ENCODE measurements at regions not wholly inside any gene's neighbourhood (a gene's known extent, or its start where the extent isn't known, plus 50 kb on each side); places are given as distances from the start of the nearest gene placed in this dataset.

GRCh38 chr12:111063295-111064026, 143.1 kb upstream of the MYL2 start:
- Histone ChIP-seq H3K4me1 (ENCODE audit: control insufficient read depth in 1 of 2, insufficient read depth in 2 of 2, low read length in 2 of 2) (peaks cover 0 to 7% of the 10 kb centered on the region in 2 experiments; a peak in 1 of 4 replicates), H3K9ac (ENCODE audit: low read length) (no peak overlapping the region), H3K9me3 (ENCODE audit: control insufficient read depth in 1 of 2, insufficient read depth in 1 of 2, low read depth in 1 of 2, low read length in 2 of 2) (no peaks in the 10 kb centered on the region), H3K36me3 (ENCODE audit: control insufficient read depth in 1 of 2, insufficient read depth in 2 of 2, low read length in 2 of 2) (no peaks in the 10 kb centered on the region), H3K79me2 (ENCODE audit: insufficient read depth, low read length) (no peaks in the 10 kb centered on the region), H3K4me2 (ENCODE audit: low read length) (no peak overlapping the region), H2AFZ (ENCODE audit: low read depth, low read length, poor library complexity, severe bottlenecking) (no peak overlapping the region), H3K27me3 (ENCODE audit: insufficient read depth, low read length) (no peaks in the 10 kb centered on the region), H3K9me2 (ENCODE audit: insufficient read depth) (no peaks in the 10 kb centered on the region), H3K27ac (ENCODE audit: low read depth, low read length) (no peak overlapping the region), H4K20me1 (ENCODE audit: insufficient read depth) (no peaks in the 10 kb centered on the region), H3K4me3 (replicated peaks in 1 of 2; ENCODE audit: low read depth in 1 of 2, low read length in 2 of 2) (no peak overlapping the region)
- RAD21 ChIA-PET (ENCODE audit: low non-redundant PET in 1 of 2, low total read pairs in 2 of 2, uncharacterized antibody in 2 of 2, unreplicated experiment in 2 of 2): no interaction called here
- CTCF ChIA-PET: no interaction called here
- no TSS peak for BruUV-seq (replicated peaks)
- POLR2A ChIA-PET: no interaction called here
- ATAC-seq: no peak
- DNase-seq (ENCODE audit: low read depth, low spot score): no peak
- TF ChIP-seq POLR2AphosphoS5 (IDR thresholded peaks at IDR 0.05; ENCODE audit: low read depth, low read length) (no peak), YY1 (IDR thresholded peaks at IDR 0.05; ENCODE audit: extremely low read depth, insufficient replicate concordance, low read depth, low read length) (no peak), TCF7L2 (IDR thresholded peaks at IDR 0.05; ENCODE audit: borderline replicate concordance, extremely low read depth, insufficient read depth, insufficient read length) (no peak), POLR2A (IDR thresholded peaks at IDR 0.05; ENCODE audit: borderline replicate concordance, extremely low read depth, insufficient read depth, insufficient read length) (no peak), FOSL1 (IDR thresholded peaks at IDR 0.05; ENCODE audit: low read depth) (no peak), EZH2phosphoT487 (IDR thresholded peaks at IDR 0.05; ENCODE audit: borderline replicate concordance) (no peak), CBX3 (IDR thresholded peaks at IDR 0.05; ENCODE audit: low read depth) (no peak), EZH2 (IDR thresholded peaks at IDR 0.05) (no peak), RAD21 (IDR thresholded peaks at IDR 0.05; ENCODE audit: low read depth) (no peak), ZFX (IDR thresholded peaks at IDR 0.05) (no peak)
- TF ChIP-seq, protein P1, sequence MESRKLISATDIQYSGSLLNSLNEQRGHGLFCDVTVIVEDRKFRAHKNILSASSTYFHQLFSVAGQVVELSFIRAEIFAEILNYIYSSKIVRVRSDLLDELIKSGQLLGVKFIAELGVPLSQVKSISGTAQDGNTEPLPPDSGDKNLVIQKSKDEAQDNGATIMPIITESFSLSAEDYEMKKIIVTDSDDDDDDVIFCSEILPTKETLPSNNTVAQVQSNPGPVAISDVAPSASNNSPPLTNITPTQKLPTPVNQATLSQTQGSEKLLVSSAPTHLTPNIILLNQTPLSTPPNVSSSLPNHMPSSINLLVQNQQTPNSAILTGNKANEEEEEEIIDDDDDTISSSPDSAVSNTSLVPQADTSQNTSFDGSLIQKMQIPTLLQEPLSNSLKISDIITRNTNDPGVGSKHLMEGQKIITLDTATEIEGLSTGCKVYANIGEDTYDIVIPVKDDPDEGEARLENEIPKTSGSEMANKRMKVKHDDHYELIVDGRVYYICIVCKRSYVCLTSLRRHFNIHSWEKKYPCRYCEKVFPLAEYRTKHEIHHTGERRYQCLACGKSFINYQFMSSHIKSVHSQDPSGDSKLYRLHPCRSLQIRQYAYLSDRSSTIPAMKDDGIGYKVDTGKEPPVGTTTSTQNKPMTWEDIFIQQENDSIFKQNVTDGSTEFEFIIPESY (IDR thresholded peaks at IDR 0.05; ENCODE audit: extremely low read depth, insufficient replicate concordance, low read length): no peak
- TF ChIP-seq, protein P2, sequence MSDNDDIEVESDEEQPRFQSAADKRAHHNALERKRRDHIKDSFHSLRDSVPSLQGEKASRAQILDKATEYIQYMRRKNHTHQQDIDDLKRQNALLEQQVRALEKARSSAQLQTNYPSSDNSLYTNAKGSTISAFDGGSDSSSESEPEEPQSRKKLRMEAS (IDR thresholded peaks at IDR 0.05): no peak
- TF ChIP-seq, protein P3, sequence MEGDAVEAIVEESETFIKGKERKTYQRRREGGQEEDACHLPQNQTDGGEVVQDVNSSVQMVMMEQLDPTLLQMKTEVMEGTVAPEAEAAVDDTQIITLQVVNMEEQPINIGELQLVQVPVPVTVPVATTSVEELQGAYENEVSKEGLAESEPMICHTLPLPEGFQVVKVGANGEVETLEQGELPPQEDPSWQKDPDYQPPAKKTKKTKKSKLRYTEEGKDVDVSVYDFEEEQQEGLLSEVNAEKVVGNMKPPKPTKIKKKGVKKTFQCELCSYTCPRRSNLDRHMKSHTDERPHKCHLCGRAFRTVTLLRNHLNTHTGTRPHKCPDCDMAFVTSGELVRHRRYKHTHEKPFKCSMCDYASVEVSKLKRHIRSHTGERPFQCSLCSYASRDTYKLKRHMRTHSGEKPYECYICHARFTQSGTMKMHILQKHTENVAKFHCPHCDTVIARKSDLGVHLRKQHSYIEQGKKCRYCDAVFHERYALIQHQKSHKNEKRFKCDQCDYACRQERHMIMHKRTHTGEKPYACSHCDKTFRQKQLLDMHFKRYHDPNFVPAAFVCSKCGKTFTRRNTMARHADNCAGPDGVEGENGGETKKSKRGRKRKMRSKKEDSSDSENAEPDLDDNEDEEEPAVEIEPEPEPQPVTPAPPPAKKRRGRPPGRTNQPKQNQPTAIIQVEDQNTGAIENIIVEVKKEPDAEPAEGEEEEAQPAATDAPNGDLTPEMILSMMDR (IDR thresholded peaks at IDR 0.05 in 2 of 3, conservative IDR thresholded peaks at IDR 0.05 in 1 of 3; ENCODE audit: borderline replicate concordance in 1 of 3, insufficient read depth in 1 of 3, low read depth in 2 of 3, low read length in 2 of 3): no peak
- TF ChIP-seq, protein P4, sequence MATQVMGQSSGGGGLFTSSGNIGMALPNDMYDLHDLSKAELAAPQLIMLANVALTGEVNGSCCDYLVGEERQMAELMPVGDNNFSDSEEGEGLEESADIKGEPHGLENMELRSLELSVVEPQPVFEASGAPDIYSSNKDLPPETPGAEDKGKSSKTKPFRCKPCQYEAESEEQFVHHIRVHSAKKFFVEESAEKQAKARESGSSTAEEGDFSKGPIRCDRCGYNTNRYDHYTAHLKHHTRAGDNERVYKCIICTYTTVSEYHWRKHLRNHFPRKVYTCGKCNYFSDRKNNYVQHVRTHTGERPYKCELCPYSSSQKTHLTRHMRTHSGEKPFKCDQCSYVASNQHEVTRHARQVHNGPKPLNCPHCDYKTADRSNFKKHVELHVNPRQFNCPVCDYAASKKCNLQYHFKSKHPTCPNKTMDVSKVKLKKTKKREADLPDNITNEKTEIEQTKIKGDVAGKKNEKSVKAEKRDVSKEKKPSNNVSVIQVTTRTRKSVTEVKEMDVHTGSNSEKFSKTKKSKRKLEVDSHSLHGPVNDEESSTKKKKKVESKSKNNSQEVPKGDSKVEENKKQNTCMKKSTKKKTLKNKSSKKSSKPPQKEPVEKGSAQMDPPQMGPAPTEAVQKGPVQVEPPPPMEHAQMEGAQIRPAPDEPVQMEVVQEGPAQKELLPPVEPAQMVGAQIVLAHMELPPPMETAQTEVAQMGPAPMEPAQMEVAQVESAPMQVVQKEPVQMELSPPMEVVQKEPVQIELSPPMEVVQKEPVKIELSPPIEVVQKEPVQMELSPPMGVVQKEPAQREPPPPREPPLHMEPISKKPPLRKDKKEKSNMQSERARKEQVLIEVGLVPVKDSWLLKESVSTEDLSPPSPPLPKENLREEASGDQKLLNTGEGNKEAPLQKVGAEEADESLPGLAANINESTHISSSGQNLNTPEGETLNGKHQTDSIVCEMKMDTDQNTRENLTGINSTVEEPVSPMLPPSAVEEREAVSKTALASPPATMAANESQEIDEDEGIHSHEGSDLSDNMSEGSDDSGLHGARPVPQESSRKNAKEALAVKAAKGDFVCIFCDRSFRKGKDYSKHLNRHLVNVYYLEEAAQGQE (IDR thresholded peaks at IDR 0.05; ENCODE audit: low read depth): no peak
- intact Hi-C loops (cut with micrococcal nuclease): no loop called here
